ENCODE measurements at regions not wholly inside any gene's neighbourhood (a gene's known extent, or its start where the extent isn't known, plus 50 kb on each side); places are given as distances from the start of the nearest gene placed in this dataset.

DNA sequence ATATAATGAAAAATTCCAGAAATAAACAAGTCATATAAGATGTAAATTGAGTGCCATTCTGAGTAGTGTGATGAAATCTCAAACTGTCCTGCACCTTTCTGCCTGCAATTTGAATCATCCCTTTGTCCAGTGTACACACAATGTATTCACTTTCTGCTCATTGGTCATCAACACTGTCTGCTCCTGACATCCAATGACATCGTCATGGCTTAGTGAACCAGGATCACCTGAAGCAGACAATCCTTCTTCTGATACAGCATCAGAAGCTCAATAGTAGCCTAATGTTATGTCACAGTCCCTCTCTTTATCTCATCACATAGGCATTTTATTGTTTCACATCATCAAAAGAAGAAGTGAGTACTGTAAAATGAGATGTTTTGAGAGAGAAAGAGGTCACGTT lies 366.3 kb downstream of the RFPL4B start:
- Histone ChIP-seq H3K9me2 (ENCODE audit: insufficient read depth) (no peaks in the 10 kb centered on the region), H3K4me2 (ENCODE audit: low read length) (no peak overlapping the region), H4K20me1 (ENCODE audit: insufficient read depth) (no peaks in the 10 kb centered on the region), H3K9ac (ENCODE audit: low read length) (no peak overlapping the region), H3K79me2 (ENCODE audit: insufficient read depth, low read length) (no peaks in the 10 kb centered on the region), H3K36me3 (ENCODE audit: control insufficient read depth in 1 of 2, insufficient read depth in 2 of 2, low read length in 2 of 2) (no peaks in the 10 kb centered on the region), H3K4me3 (replicated peaks in 1 of 2; ENCODE audit: low read depth in 1 of 2, low read length in 2 of 2) (no peak overlapping the region), H3K4me1 (ENCODE audit: control insufficient read depth in 1 of 2, insufficient read depth in 2 of 2, low read length in 2 of 2) (no peaks in the 10 kb centered on the region), H3K9me3 (ENCODE audit: control insufficient read depth in 1 of 2, insufficient read depth in 1 of 2, low read depth in 1 of 2, low read length in 2 of 2) (no peaks in the 10 kb centered on the region), H3K27me3 (ENCODE audit: insufficient read depth, low read length) (no peaks in the 10 kb centered on the region), H2AFZ (ENCODE audit: low read depth, low read length, poor library complexity, severe bottlenecking) (no peak overlapping the region), H3K27ac (ENCODE audit: low read depth, low read length) (no peak overlapping the region)
- CTCF ChIA-PET: no interaction called here
- ATAC-seq (no peak), DNase-seq (ENCODE audit: low read depth, low spot score) (no peak)
- intact Hi-C loops (cut with micrococcal nuclease): no loop called here
- POLR2A ChIA-PET: no interaction called here
- BruUV-seq (replicated peaks): no TSS peak
- TF ChIP-seq, protein P1, sequence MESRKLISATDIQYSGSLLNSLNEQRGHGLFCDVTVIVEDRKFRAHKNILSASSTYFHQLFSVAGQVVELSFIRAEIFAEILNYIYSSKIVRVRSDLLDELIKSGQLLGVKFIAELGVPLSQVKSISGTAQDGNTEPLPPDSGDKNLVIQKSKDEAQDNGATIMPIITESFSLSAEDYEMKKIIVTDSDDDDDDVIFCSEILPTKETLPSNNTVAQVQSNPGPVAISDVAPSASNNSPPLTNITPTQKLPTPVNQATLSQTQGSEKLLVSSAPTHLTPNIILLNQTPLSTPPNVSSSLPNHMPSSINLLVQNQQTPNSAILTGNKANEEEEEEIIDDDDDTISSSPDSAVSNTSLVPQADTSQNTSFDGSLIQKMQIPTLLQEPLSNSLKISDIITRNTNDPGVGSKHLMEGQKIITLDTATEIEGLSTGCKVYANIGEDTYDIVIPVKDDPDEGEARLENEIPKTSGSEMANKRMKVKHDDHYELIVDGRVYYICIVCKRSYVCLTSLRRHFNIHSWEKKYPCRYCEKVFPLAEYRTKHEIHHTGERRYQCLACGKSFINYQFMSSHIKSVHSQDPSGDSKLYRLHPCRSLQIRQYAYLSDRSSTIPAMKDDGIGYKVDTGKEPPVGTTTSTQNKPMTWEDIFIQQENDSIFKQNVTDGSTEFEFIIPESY (IDR thresholded peaks at IDR 0.05; ENCODE audit: extremely low read depth, insufficient replicate concordance, low read length): no peak
- TF ChIP-seq MAX (IDR thresholded peaks at IDR 0.05): no peak
- no peak for TF ChIP-seq JUND (IDR thresholded peaks at IDR 0.05)
- TF ChIP-seq YY1 (IDR thresholded peaks at IDR 0.05; ENCODE audit: extremely low read depth, insufficient replicate concordance, low read depth, low read length): no peak
- no peak for TF ChIP-seq EGR1 (IDR thresholded peaks at IDR 0.05; ENCODE audit: low read depth)
- TF ChIP-seq SRF (IDR thresholded peaks at IDR 0.05; ENCODE audit: low read depth): no peak
- TF ChIP-seq CEBPB (IDR thresholded peaks at IDR 0.05; ENCODE audit: low read depth): no peak
- TF ChIP-seq FOSL1 (IDR thresholded peaks at IDR 0.05; ENCODE audit: low read depth): no peak
- no peak for TF ChIP-seq ZNF274 (IDR thresholded peaks at IDR 0.05; ENCODE audit: low read depth, low read length)
- TF ChIP-seq ATF3 (IDR thresholded peaks at IDR 0.05): no peak
- TF ChIP-seq RAD21 (IDR thresholded peaks at IDR 0.05; ENCODE audit: low read depth): no peak
- no peak for TF ChIP-seq ZFX (IDR thresholded peaks at IDR 0.05)
- TF ChIP-seq EZH2phosphoT487 (IDR thresholded peaks at IDR 0.05; ENCODE audit: borderline replicate concordance): no peak
- TF ChIP-seq CBX3 (IDR thresholded peaks at IDR 0.05; ENCODE audit: low read depth): no peak
- TF ChIP-seq SIN3A (IDR thresholded peaks at IDR 0.05; ENCODE audit: low read depth): no peak
- no peak for TF ChIP-seq POLR2AphosphoS5 (IDR thresholded peaks at IDR 0.05; ENCODE audit: low read depth, low read length)
- no peak for TF ChIP-seq CTCF (IDR thresholded peaks at IDR 0.05 in 2 of 3, conservative IDR thresholded peaks at IDR 0.05 in 1 of 3; ENCODE audit: borderline replicate concordance in 1 of 3, insufficient read depth in 1 of 3, low read depth in 2 of 3, low read length in 2 of 3)
- no peak for TF ChIP-seq ELF1 (IDR thresholded peaks at IDR 0.05; ENCODE audit: borderline replicate concordance, low read depth)
- no peak for TF ChIP-seq POLR2A (IDR thresholded peaks at IDR 0.05; ENCODE audit: borderline replicate concordance, extremely low read depth, insufficient read depth, insufficient read length)
- RAD21 ChIA-PET (ENCODE audit: low non-redundant PET in 1 of 2, low total read pairs in 2 of 2, uncharacterized antibody in 2 of 2, unreplicated experiment in 2 of 2): no interaction called here
